ENCODE measurements at regions not wholly inside any gene's neighbourhood (a gene's known extent, or its start where the extent isn't known, plus 50 kb on each side); places are given as distances from the start of the nearest gene placed in this dataset.

- TF ChIP-seq CTCF (conservative IDR thresholded peaks at IDR 0.05; ENCODE audit: low read depth, low read length) (no peak), FOS (IDR thresholded peaks at IDR 0.05; ENCODE audit: low read depth, low read length) (no peak), POLR2A (IDR thresholded peaks at IDR 0.05; ENCODE audit: low read depth, low read length) (no peak), CEBPB (IDR thresholded peaks at IDR 0.05; ENCODE audit: low read depth, low read length) (no peak)
Measured at GRCh38 chr19:32029235-32029634, 316.2 kb upstream of the ZNF507 start.

Data from IMR-90 (cell line).